ENCODE measurements at regions not wholly inside any gene's neighbourhood (a gene's known extent, or its start where the extent isn't known, plus 50 kb on each side); places are given as distances from the start of the nearest gene placed in this dataset.

- H3K4me3 ChIP-seq (replicated peaks in 1 of 3; ENCODE audit: insufficient read depth in 1 of 3, low read depth in 2 of 3, low read length in 3 of 3): no peak overlapping the region
- no peak overlapping the region for H3K9ac ChIP-seq (ENCODE audit: insufficient read depth, low read depth, low read length)
- no peaks in the 10 kb centered on the region for H4K20me1 ChIP-seq (ENCODE audit: insufficient read depth, low read length)
- no peaks in the 10 kb centered on the region for H3K36me3 ChIP-seq (replicated peaks in 1 of 2; ENCODE audit: control insufficient read depth in 1 of 2, insufficient read depth in 2 of 2, low read length in 2 of 2)
- ATAC-seq: no peak
- ChIA-PET CTCF (ENCODE audit: low intra/inter-chr PET ratio, low total read pairs) (no interaction called here), POLR2A (no interaction called here)
- no peak for FAIRE-seq
- BruUV-seq (replicated peaks): no TSS peak
- in situ Hi-C loops (cut with HindIII; ENCODE audit: extremely low pct_ligation_motif_present, low pct_unique_long_range_greater_than_20kb) (no loop called here), intact Hi-C loops (cut with micrococcal nuclease; ENCODE audit: unreplicated experiment) (no loop called here)
- no peaks in the 10 kb centered on the region for H3K27me3 ChIP-seq (ENCODE audit: control insufficient read depth in 1 of 2, insufficient read depth in 2 of 2, low read length in 2 of 2)
- no peaks in the 10 kb centered on the region for H3K79me2 ChIP-seq (ENCODE audit: insufficient read depth, low read length)
- WGBS (ENCODE audit: low lambda C conversion rate): 75% methylated on average over 3 of the region's 3 CpGs
- TF ChIP-seq, protein P1, sequence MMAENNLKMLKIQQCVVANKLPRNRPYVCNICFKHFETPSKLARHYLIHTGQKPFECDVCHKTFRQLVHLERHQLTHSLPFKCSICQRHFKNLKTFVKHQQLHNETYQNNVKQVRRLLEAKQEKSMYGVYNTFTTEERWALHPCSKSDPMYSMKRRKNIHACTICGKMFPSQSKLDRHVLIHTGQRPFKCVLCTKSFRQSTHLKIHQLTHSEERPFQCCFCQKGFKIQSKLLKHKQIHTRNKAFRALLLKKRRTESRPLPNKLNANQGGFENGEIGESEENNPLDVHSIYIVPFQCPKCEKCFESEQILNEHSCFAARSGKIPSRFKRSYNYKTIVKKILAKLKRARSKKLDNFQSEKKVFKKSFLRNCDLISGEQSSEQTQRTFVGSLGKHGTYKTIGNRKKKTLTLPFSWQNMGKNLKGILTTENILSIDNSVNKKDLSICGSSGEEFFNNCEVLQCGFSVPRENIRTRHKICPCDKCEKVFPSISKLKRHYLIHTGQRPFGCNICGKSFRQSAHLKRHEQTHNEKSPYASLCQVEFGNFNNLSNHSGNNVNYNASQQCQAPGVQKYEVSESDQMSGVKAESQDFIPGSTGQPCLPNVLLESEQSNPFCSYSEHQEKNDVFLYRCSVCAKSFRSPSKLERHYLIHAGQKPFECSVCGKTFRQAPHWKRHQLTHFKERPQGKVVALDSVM (CRISPR knock-in tag; IDR thresholded peaks at IDR 0.05): no peak
- TF ChIP-seq ZNF703 (CRISPR knock-in tag; IDR thresholded peaks at IDR 0.05; ENCODE audit: borderline replicate concordance) (no peak), MAFK (conservative IDR thresholded peaks at IDR 0.05 in 1 of 2, IDR thresholded peaks at IDR 0.05 in 1 of 2; ENCODE audit: low read length in 2 of 2) (peak; percentile 34 to 47; a peak in 3 of 4 replicates)
- no peaks in the 10 kb centered on the region for H3K4me1 ChIP-seq (ENCODE audit: insufficient read depth, low read length)
- H3K4me2 ChIP-seq (ENCODE audit: low read depth, low read length): no peak overlapping the region
- no peak for DNase-seq (ENCODE audit: low spot score)
- no peak overlapping the region for H3K27ac ChIP-seq (ENCODE audit: extremely low read length, insufficient read depth, low read length)
- no peaks in the 10 kb centered on the region for H3K9me3 ChIP-seq (ENCODE audit: low read length)
- H2AFZ ChIP-seq (ENCODE audit: low read length): no peak overlapping the region
These were observed 125.2 kb downstream of the AREG start for GRCh38 chr4:74570095-74570494.

GRCh38 chr4:74578329-74578728, 133.4 kb downstream of the AREG start:
- Histone ChIP-seq H4K20me1 (ENCODE audit: insufficient read depth, low read length) (no peaks in the 10 kb centered on the region), H2AFZ (ENCODE audit: low read length) (no peak overlapping the region), H3K4me2 (ENCODE audit: low read depth, low read length) (no peak overlapping the region), H3K27me3 (ENCODE audit: control insufficient read depth in 1 of 2, insufficient read depth in 2 of 2, low read length in 2 of 2) (no peaks in the 10 kb centered on the region), H3K79me2 (ENCODE audit: insufficient read depth, low read length) (no peaks in the 10 kb centered on the region), H3K36me3 (replicated peaks in 1 of 2; ENCODE audit: control insufficient read depth in 1 of 2, insufficient read depth in 2 of 2, low read length in 2 of 2) (no peaks in the 10 kb centered on the region), H3K4me3 (replicated peaks in 1 of 3; ENCODE audit: insufficient read depth in 1 of 3, low read depth in 2 of 3, low read length in 3 of 3) (no peak overlapping the region), H3K9ac (ENCODE audit: insufficient read depth, low read depth, low read length) (no peak overlapping the region), H3K27ac (ENCODE audit: extremely low read length, insufficient read depth, low read length) (no peak overlapping the region), H3K4me1 (ENCODE audit: insufficient read depth, low read length) (peaks cover 6% of the 10 kb centered on the region), H3K9me3 (ENCODE audit: low read length) (no peaks in the 10 kb centered on the region)
- no TSS peak for BruUV-seq (replicated peaks)
- ATAC-seq (no peak), DNase-seq (ENCODE audit: low spot score) (no peak), FAIRE-seq (no peak)
- POLR2A ChIA-PET: no interaction called here
- intact Hi-C loops (cut with micrococcal nuclease; ENCODE audit: unreplicated experiment) (no loop called here), in situ Hi-C loops (cut with HindIII; ENCODE audit: extremely low pct_ligation_motif_present, low pct_unique_long_range_greater_than_20kb) (no loop called here)
- CTCF ChIA-PET (ENCODE audit: low intra/inter-chr PET ratio, low total read pairs): no interaction called here
- TF ChIP-seq LCORL (IDR thresholded peaks at IDR 0.05) (no peak), LCORL (CRISPR knock-in tag; IDR thresholded peaks at IDR 0.05) (no peak), ZNF615 (CRISPR knock-in tag; IDR thresholded peaks at IDR 0.05; ENCODE audit: borderline replicate concordance) (no peak)
- TF ChIP-seq, protein P2, sequence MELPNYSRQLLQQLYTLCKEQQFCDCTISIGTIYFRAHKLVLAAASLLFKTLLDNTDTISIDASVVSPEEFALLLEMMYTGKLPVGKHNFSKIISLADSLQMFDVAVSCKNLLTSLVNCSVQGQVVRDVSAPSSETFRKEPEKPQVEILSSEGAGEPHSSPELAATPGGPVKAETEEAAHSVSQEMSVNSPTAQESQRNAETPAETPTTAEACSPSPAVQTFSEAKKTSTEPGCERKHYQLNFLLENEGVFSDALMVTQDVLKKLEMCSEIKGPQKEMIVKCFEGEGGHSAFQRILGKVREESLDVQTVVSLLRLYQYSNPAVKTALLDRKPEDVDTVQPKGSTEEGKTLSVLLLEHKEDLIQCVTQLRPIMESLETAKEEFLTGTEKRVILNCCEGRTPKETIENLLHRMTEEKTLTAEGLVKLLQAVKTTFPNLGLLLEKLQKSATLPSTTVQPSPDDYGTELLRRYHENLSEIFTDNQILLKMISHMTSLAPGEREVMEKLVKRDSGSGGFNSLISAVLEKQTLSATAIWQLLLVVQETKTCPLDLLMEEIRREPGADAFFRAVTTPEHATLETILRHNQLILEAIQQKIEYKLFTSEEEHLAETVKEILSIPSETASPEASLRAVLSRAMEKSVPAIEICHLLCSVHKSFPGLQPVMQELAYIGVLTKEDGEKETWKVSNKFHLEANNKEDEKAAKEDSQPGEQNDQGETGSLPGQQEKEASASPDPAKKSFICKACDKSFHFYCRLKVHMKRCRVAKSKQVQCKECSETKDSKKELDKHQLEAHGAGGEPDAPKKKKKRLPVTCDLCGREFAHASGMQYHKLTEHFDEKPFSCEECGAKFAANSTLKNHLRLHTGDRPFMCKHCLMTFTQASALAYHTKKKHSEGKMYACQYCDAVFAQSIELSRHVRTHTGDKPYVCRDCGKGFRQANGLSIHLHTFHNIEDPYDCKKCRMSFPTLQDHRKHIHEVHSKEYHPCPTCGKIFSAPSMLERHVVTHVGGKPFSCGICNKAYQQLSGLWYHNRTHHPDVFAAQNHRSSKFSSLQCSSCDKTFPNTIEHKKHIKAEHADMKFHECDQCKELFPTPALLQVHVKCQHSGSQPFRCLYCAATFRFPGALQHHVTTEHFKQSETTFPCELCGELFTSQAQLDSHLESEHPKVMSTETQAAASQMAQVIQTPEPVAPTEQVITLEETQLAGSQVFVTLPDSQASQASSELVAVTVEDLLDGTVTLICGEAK (IDR thresholded peaks at IDR 0.05): no peak
- TF ChIP-seq, protein P2 (CRISPR knock-in tag; IDR thresholded peaks at IDR 0.05): no peak
